ENCODE measurements at regions not wholly inside any gene's neighbourhood (a gene's known extent, or its start where the extent isn't known, plus 50 kb on each side); places are given as distances from the start of the nearest gene placed in this dataset.

GRCh38 chr16:5756969-5757368 lies 659.4 kb upstream of the EEF2KMT start:
- TF ChIP-seq POLR2A (IDR thresholded peaks at IDR 0.05) = no peak
- TF ChIP-seq, protein P1, sequence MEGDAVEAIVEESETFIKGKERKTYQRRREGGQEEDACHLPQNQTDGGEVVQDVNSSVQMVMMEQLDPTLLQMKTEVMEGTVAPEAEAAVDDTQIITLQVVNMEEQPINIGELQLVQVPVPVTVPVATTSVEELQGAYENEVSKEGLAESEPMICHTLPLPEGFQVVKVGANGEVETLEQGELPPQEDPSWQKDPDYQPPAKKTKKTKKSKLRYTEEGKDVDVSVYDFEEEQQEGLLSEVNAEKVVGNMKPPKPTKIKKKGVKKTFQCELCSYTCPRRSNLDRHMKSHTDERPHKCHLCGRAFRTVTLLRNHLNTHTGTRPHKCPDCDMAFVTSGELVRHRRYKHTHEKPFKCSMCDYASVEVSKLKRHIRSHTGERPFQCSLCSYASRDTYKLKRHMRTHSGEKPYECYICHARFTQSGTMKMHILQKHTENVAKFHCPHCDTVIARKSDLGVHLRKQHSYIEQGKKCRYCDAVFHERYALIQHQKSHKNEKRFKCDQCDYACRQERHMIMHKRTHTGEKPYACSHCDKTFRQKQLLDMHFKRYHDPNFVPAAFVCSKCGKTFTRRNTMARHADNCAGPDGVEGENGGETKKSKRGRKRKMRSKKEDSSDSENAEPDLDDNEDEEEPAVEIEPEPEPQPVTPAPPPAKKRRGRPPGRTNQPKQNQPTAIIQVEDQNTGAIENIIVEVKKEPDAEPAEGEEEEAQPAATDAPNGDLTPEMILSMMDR (IDR thresholded peaks at IDR 0.05) = no peak
